NCI-H1694 treated with DMSO at 0.1 percent for 48 hours (cell line): ENCODE measurements at regions not wholly inside any gene's neighbourhood (a gene's known extent, or its start where the extent isn't known, plus 50 kb on each side); places are given as distances from the start of the nearest gene placed in this dataset.

ENCODE experiments used
- DNase-seq: peaks from one replicate; lab custom pipeline; 2025; lab: John Stamatoyannopoulos, UW

DNA sequence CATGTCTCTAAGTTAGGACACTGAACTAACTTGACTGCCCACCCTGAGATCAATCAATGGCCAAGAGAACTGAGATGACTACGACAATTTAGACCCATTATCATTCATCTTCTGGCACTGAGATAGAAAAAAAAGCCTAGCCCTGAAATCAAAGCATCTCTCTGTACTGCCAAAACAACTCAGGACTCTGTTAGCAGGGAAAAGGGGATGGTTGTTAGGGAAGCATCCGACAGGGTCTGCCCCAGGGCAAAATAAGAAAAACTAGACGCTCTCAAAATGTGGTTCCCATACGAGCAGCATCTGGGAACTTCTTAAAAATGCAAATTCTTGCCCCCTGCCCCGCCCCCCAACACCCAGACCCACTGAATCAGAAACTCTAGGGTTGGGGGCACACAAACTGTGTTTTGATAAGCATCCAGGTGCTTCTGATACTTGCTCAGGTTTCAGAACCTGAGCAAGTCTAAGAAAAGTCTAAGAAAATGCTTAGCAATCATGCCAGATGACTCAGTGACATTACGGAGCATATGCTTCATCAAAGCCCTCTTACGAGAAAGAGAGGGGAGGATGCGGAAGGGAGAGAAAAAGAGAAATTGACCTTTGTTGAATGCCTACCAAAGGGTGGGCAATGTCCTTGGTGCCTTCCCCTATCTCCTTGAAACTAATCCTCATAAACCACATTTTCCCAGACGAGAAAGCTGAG lies 172.8 kb upstream of the HES1 start:
- no peak for DNase-seq

DNA sequence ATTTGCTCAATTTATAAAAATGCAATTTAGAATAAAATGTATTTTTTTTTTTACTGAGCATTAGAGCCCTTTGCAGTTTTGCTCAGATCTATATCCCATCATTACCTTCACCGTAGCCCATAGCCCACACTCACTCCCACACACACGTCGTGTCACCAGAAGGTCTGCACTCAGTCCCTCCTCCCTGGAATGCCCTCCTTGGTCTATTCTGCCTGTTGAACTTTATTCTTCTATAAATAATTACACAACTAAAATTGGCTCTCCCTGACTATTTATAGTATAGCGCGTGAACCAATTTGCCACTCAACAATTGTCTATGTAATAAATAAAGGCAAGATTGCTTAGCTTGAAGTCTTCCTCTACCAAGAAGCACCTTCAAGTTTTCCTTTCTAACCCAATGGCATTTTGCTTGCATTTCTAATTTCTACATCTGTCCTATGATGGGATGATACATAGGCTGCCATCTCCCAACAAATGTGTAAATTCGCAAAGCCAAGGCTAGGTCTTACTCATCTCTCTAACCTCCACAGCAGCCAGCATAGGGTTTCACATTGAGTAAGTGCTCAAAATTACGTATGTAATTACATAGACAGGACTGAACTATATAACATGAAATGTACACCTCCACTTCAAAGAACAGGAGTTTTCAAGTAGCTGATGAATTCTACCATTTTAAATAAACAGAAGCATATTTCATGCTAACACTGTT lies 172.0 kb upstream of the HES1 start:
- DNase-seq: no peak

DNA sequence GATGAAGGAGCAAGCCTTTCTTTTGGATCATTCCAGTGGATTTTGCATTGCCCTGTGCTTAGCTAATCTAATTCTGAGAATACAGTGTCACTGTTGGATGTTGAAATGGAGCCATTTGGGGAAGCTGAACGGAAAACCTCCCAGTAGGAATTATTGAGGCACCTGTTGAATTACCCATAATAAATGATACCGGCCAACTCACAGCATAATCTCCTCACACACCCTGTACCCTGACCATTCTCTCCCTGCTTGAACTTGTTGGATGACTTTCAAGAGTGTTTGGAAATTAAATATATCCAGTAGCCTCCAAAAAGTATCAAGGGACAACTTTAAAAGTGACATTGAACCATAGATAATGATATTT lies 171.4 kb upstream of the HES1 start:
- no peak for DNase-seq

DNA sequence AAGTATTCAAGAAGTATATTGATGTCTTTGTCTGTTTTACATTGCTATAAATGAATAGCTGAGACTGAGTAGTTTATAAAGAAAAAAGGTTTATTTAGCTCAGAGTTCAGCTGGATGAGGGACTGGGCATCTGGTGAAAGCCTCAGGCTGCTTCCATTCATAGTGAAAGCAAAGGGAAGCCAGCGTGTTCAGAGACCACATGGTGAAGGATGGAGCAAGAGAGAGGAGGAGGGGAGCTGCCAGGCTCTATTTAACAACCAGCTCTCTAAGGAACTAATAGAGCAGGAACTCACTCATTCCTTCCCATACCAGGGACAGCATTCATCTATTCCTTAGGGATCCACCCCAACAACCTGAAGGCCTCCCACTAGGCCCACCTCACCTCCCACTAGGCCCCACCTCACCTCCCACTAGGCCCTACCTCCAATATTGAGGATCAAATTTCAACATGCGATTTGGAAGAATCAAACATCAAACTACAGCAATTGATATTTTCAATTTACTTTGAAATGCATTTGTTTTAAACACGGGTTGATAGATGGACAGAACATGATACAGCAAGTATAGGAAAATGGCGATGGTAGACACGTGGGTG lies 167.5 kb upstream of the HES1 start:
- DNase-seq: no peak

DNA sequence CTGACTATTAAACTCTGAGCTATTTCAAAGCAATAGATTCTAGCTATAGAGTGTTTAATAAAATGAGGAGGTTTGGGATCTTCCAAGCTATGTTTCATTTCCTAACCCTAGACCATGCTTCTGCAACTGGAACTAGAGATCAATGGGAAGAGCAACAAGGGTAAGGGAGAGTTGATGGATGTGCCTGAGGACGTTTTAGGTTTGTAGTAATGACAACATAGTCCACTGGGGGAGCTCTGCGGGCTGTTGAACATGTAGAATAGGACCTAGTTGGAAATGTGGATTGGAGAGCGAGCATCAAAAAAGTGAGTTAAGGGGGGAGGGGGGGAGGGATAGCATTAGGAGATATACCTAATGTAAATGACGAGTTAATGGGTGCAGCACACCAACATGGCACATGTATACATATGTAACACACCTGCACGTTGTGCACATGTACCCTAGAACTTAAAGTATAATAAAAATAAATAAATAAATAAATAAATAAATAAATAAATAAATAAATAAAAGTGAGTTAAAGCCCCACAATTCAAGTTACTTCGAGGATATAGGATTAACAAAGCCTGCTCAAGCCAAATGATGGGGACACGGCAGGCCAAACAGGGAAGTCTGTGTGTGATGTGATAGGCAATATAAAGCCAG lies 165.7 kb upstream of the HES1 start:
- peak; percentile 60 for DNase-seq

DNA sequence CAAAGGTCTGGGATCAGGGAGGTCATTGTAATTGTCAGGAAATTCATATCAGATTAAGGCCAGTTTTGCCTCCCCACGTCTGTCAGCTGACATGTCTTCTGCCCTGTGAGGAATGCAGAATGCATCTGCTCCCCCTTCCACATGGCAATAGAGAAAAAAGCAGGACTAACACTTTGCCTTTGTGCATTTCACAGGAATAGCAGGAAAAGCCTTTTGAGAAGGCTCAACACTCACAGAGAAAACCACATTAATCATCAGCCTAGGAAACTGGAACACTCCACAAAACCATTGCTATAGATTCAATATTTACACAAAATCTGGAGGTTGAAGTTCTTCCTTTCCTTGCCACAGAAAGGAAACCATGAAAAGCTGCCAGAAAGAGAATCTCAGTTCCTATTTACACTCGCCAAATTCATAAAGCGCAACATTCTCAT lies 165.2 kb upstream of the HES1 start:
- DNase-seq: no peak

DNA sequence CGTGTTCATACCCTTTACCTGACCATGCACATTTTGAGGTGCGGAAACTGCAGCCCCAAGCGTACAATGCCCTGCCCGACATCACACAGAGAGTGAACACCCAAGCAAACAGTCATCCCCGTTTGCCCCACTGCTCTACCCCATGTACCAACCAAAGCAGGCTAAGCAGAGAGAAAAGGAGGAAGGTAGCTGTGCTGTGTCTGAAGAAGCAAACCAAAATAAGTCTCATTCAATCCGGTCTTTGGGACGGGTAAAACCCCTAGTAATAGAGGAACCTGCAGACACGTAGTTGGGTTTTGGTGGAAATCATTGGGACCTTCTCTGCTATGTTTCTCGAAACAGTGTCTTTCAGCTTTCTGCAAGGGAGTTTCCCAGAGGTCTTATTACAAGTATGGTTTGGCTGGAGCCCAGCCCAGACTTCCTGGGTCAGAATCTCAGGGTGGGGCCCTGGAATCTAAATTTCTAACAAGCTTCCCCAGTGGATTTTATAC lies 164.6 kb upstream of the HES1 start:
- DNase-seq: no peak

DNA sequence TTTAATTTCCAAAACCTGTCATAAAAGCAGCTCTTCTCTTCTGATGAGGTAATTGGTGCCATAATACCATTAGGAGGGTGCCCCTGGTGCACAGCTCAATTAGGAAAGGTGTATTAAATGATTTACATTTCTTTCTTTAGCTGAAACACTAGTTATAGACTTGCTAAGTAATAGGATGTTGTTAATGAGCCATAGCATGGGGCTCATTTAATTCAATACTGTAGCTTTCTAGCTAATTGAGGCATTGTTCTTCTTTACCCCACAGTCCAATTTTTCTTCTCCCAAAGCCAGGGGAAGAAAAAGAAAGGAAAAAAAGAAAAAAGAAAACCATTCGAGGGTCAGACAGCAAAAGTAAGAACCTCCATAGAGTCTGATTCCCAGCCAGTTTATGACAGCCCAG lies 164.0 kb upstream of the HES1 start:
- DNase-seq: no peak

DNA sequence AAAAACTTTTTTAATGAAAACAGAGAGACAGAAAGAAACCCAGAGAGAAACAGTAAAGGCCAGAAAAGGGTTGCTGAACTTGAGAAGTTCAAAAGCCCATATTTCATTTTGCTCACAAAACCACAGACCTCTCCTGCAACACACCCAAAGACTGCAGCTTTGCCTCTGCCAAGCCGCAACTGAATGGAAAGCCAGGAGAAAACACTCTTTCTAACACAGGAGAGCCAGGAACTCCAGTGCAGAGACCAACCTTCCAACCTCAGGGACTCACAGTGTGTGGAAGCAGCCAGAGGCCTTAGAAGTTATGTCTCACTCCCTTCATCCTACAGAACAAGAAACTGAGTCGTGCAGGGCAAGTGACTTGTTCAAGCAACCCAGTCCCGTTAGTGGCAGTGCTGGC lies 163.1 kb upstream of the HES1 start:
- DNase-seq: no peak

DNA sequence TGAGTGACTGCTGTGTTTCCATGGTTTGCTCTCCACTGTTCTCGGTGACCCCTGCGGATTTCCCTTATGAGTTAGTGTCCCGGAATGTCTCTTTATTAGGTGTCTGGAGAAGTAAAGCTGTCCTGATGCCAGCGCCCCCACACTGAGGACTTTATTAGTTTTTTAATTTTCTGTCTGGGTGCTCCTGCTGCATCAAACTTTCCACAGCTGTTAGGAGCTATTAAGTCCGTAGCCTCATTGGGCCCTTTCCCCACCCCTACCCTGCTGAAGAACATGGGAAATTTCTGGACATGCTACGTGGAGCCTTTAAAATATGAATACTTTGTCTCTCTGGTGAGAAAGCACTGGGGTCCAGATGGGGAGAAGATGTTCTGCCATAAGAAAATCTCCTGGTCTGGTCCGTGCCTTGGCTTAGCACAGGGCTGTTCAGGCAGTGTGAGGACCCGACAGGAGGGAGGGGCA lies 161.7 kb upstream of the HES1 start:
- no peak for DNase-seq

DNA sequence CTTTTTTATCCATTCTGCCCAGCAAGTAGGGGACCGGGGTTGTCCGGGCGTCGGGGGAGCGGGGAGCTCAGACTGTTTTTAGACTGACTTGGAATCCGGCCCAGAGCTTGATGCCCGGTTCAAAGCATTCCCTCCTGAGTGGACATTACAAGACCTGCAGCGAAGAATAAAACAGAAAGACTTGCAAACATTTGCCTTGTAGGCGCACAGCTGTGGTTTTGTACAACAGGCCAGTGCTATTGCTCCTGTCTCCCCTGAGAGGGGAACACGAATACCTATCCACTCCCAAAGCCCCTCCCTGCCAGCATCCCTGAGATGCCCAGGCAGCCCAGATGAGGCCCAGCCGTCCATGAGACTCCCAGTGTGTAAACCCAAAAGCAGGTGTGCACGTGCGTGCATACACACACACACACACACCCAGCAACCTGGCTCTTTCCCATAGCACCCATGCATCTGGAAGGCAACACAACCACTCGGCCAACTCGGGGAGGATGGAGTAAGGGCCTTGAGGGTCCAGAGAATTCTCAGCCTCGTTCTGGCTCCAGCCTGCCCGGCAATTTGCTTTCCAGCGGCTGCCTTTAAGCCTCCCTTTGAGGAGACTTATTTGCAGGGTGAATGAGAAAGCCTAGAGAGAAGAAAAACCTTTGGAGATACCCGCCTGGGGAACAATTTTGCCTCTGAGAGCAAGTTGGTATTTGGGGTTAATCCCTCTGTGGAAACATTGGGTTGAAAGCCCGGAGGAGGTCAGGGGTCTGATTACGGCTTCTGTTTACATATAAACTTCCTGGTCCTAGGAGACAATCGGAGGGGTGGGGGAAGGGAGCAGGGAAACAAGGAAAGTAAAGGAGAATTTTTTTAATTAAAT lies 161.0 kb upstream of the HES1 start:
- no peak for DNase-seq

DNA sequence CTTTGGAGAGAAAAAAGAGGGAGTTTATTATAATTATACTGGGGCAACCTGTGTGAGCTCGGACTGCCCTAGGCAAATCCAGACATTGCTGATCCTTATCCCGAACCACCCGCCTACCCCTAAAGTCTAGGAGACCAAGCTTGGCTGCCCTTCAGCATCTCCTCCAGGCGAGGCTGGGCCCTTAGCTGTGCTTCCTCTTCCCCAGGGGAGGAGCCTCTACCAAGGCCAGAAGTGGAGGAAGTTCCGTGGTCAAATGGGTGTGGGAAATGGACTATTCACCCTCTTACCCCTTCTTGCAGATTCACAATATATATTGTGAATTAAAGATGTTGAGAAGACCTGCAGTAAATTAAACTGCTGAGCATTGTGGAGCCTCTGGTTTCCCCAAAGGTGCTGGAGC lies 158.3 kb upstream of the HES1 start:
- DNase-seq: no peak

DNA sequence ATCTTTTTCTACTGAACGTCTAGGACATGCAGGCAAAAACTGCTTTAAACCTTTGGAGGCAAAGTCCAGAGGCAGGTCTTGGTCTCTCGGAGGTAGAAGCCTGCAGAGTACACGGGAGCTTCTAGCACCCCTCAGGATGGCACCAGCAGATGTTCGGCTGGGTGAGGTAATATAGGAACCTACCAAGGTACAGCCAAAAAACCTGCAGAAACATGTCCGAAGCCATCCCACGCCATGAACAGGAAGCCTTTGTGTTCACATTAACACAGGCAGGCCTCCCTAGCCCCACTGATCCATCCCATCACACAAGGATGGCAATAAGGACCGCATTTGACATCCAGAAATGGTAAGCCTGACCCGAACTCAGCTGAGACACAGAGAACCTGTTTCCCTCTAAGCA lies 157.9 kb upstream of the HES1 start:
- DNase-seq: no peak

DNA sequence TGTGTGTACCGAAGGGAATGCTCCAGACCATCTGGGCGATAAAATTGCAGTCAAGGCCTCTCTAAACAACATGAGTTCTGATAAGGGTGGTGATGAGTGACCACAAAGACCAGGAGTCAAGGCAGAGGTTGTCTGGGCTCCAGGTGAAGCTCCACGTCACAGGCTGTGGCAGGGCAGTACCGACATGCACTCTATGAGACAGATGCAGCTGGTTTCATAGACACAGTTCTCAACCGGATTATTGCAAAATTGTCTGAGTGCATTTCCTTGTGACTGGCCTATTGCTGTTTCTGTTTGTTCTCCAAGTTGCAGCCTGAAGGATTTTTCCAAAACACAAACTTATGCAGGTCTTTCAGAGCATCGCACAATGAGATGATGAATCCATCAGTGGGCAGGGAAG lies 157.5 kb upstream of the HES1 start:
- DNase-seq: no peak

DNA sequence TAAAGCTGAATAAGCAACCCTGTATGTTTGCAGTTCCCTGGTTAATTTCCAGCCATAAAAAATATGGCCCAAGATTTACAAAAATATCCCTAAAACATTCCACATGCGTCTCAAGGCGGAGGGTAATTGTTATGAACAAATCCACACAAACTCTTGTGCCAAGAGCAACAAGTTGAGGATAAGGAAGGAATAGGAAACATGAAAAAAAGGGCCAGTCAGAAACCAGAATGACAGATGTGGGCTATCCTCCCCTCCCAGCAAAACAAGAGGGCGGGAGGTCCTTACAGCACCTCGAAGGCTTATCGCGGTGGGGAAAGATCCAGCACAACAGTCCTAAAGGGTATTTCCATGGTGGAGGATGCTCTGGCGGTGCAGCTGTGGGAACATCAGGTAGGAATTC lies 155.6 kb upstream of the HES1 start:
- DNase-seq: no peak

DNA sequence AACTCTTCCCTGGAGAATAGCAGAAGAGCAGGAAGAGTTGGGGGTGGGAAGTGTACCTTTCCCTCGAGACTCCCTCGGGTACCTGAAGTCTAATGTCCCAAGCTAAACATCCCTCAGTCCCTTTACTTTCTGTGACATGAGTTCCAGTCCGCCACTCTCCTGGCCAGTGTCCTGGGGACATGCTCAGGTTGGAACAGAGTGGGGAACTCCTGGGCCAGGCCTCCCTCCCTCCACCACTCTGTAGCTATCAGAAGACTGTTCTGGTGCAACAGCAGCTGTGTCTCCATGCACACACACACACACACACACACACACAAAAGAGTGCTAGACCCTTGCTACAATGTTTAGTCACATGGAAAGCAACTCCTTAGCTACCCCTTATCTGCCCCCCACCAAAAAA lies 155.0 kb upstream of the HES1 start:
- DNase-seq: no peak

DNA sequence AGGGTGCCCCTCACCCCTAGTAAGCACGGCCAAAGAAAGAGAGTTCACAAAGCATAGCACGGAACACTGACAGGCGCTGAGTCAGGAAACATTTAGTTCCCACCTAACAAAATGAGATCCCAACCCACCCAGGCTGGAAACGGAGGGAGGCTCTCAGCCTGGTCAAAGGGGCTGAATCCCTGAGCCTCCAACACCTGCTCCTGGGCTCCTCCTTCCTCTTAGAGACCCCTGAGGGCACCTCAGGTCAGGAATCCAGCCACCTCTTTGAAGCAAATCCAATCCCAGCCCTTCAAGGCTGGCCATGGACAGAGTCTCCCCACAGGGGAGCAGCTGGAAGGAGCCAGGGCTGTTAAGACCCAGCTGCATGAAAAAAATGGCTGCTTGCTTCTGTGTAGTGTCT lies 154.4 kb upstream of the HES1 start:
- DNase-seq: no peak

DNA sequence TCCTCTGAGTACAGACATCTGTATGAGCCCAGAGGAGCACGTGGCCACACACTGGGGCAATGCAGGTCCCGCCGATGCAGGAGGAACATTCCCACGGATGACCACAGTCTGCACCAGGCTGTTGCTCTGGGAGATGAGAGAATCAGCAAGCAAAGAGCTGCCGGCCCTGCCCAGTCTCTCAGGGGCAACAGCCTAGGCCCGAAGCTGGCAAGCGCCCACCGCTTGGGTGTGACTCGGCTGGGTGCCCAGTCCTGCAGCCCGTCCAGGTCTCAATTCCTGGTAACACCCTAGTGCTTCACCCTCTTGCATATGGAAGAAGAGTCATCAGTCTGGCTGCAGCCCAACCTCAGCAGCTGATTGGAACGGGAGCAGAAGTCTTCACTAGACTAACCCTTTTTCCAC lies 153.7 kb upstream of the HES1 start:
- DNase-seq: peak; percentile 11

DNA sequence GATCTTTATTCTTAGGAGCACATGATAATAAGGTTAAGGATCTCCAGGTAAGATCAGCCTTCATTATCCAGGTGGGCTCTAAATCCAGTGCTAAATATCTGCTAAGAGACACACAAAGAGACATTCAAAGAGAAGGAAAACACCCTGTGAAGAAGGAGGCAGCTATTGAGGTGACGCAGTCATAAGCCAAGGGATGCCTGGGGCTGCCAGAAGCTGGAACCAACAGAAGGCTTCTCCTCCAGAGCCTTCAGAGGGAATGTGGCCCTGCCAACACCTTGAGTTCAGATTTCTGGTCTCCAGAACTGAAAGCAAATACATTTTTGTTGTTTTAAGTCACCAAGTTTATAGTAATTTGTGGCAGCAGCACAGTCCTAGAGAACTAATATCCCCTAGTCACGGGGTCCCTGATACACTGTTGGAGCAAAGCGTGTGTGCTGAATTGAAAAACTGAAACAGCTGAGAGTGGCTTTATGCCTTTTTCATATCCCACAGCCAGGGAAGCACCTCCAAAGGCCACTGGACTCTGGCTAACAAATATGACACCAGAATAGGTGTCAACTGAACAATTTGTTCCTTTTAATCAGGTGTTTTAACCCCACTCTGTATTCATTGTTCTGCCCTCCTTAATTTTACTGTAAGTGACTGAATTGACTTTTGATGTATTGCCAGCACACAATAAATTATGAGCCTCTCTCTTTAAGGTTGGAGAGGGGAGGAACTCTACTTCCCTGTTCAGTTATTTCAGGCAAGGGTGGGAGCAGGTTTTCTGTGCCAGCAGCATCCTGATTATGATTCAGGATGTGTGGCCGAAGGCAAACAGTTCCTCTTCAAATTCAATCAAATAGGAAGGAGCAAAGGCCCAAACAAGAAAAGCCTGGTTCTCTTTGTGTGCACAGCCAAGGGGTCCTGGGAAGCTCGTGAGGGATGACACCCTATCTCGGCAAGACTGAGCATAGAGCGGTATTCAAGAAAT lies 151.8 kb upstream of the HES1 start:
- DNase-seq: no peak

DNA sequence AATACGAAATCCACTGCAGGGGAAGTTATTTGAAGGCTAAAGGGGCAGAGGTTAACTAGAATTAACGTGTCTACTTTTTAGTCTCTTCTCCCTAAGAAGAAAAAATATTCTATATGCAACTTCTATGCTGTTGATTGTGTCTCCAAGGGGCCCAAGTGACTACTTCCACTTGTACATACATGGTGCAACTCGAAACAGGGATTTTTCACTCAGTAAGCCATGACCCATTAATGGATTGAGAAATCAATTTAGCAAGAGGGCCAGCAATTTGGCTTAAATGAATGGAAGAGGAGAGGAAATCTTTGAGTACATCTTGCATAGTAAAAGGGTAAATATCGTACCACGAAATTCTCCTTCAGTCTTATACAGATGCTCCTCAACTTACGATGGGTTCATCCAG lies 151.1 kb upstream of the HES1 start:
- no peak for DNase-seq

DNA sequence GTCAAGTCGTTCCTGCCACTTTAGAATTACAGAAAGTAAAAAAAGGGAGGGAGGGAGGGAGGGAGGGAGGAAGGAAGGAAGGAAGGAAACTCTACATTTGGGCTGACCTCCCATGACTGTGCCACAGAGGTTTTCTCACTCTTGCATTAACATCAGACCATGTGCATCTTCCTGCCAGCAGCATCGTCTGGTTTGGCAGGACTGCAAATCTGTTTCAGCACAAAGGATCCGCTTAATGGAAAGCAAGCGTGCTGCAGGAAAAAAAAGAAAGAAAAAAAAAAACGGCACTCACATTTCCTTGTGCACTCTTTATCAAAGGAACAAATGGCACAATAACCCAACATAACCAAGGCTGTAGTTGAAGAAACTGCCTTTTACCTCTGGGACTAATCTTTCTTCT lies 148.8 kb upstream of the HES1 start:
- DNase-seq: peak; percentile 26
